ENCODE measurements at regions not wholly inside any gene's neighbourhood (a gene's known extent, or its start where the extent isn't known, plus 50 kb on each side); places are given as distances from the start of the nearest gene placed in this dataset.

DNA sequence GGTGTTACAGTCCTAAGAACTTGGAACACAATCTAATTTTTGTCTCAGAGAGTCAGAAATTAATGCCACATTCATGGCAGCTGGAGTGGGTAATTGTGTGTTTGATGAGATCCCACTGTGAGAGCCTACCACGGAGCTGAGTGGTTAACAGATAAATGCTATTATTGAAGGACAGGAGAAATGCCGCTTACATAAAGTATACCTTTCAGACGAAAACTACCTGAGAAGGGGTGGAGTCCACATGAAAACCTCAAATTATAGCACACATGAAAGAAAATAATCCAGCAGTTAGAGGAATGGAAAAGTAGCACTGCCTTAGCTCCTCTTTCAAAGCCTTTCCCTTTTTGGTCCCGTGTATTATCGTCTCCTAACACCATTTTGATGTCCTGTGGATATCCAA, 133.0 kb downstream of the BACH1 start:
- no peaks in the 10 kb centered on the region for H3K27me3 Mint-ChIP-seq (ENCODE audit: low read depth)
- no peak overlapping the region for H2AFZ ChIP-seq (ENCODE audit: low read length)
- H3K27ac ChIP-seq (ENCODE audit: insufficient read length, low read depth, low read length), result no peak overlapping the region
- no peak overlapping the region for H4K8ac ChIP-seq (replicated peaks; ENCODE audit: insufficient read length, low read depth, low read length)
- no peaks in the 10 kb centered on the region for H3K79me1 ChIP-seq (ENCODE audit: insufficient read depth, low read depth, low read length, poor library complexity, severe bottlenecking)
- H3K4me1 Mint-ChIP-seq, result peaks cover 19 to 21% of the 10 kb centered on the region in 2 experiments
- H3K27ac Mint-ChIP-seq, result no peak overlapping the region; a peak in 1 of 7 replicates
- H3K4ac ChIP-seq (ENCODE audit: low read depth, low read length), result no peak overlapping the region
- H2BK120ac ChIP-seq (ENCODE audit: low read depth, low read length, poor library complexity, severe bottlenecking), result no peak overlapping the region
- TF ChIP-seq, protein P1, sequence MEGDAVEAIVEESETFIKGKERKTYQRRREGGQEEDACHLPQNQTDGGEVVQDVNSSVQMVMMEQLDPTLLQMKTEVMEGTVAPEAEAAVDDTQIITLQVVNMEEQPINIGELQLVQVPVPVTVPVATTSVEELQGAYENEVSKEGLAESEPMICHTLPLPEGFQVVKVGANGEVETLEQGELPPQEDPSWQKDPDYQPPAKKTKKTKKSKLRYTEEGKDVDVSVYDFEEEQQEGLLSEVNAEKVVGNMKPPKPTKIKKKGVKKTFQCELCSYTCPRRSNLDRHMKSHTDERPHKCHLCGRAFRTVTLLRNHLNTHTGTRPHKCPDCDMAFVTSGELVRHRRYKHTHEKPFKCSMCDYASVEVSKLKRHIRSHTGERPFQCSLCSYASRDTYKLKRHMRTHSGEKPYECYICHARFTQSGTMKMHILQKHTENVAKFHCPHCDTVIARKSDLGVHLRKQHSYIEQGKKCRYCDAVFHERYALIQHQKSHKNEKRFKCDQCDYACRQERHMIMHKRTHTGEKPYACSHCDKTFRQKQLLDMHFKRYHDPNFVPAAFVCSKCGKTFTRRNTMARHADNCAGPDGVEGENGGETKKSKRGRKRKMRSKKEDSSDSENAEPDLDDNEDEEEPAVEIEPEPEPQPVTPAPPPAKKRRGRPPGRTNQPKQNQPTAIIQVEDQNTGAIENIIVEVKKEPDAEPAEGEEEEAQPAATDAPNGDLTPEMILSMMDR (conservative IDR thresholded peaks at IDR 0.05), result no peak
- no CpG with 5 or more reads among the region's 5 CpGs for WGBS (ENCODE audit: extremely low coverage, insufficient read length, low lambda C conversion rate)
- no peak overlapping the region for H3K4me2 ChIP-seq (ENCODE audit: insufficient read depth, insufficient read length, low read length)
- H4K5ac ChIP-seq (ENCODE audit: insufficient read length, low read depth, low read length), result no peak overlapping the region
- DNase-seq, result no peak
- H2AK5ac ChIP-seq (ENCODE audit: insufficient read length, low read length), result no peak overlapping the region
- H3K23ac ChIP-seq (ENCODE audit: insufficient read length, low read depth, low read length), result no peak overlapping the region
- H3K23me2 ChIP-seq (ENCODE audit: insufficient read length, low read depth, low read length, poor library complexity, severe bottlenecking), result no peaks in the 10 kb centered on the region
- H4K91ac ChIP-seq (ENCODE audit: insufficient read length, low read depth, low read length), result no peak overlapping the region
- H3K56ac ChIP-seq (ENCODE audit: insufficient read length, low read depth, low read length), result no peak overlapping the region
- H3K36me3 Mint-ChIP-seq (ENCODE audit: insufficient read depth in 1 of 3, low read depth in 3 of 3), result no peaks in the 10 kb centered on the region
- no peaks in the 10 kb centered on the region for H3K27me3 ChIP-seq (ENCODE audit: insufficient read depth, low read length)
- H3T11ph ChIP-seq (ENCODE audit: low read length), result no peak overlapping the region
- H3K4me1 ChIP-seq (ENCODE audit: insufficient read depth, low read length), result no peaks in the 10 kb centered on the region
- no peaks in the 10 kb centered on the region for H3K9me3 ChIP-seq (ENCODE audit: control insufficient read depth, low read depth, low read length)
- no peaks in the 10 kb centered on the region for H3K79me2 ChIP-seq (ENCODE audit: insufficient read depth, low read length)
- no peak overlapping the region for H3K18ac ChIP-seq (ENCODE audit: insufficient read length, low read depth, low read length)
- no peak overlapping the region for H2BK5ac ChIP-seq (ENCODE audit: insufficient read length, low read length)
- no peak overlapping the region for H3K4me3 Mint-ChIP-seq
- H2BK12ac ChIP-seq (ENCODE audit: insufficient read length, low read depth, low read length), result no peak overlapping the region
- no peak overlapping the region for H2BK15ac ChIP-seq (ENCODE audit: low read depth, low read length)
- H4K20me1 ChIP-seq (ENCODE audit: control insufficient read depth, insufficient read depth, insufficient read length), result no peaks in the 10 kb centered on the region
- no peak overlapping the region for H3K14ac ChIP-seq (ENCODE audit: insufficient read depth, low read length)
- no peaks in the 10 kb centered on the region for H3K9me3 Mint-ChIP-seq
- no peak overlapping the region for H3K9ac ChIP-seq (ENCODE audit: extremely low read depth, insufficient read length, low read length)
- no peak overlapping the region for H2BK20ac ChIP-seq (ENCODE audit: low read depth, low read length, poor library complexity, severe bottlenecking)
